OCI-LY1 (cell line): ENCODE measurements at regions not wholly inside any gene's neighbourhood (a gene's known extent, or its start where the extent isn't known, plus 50 kb on each side); places are given as distances from the start of the nearest gene placed in this dataset.

Source experiments
- EZH2 ChIP-seq: fragments of 200-600 bp; sonication (generic), shearing (Covaris generic); IDR thresholded peaks from 2 replicates; pipeline ENCODE4 v1.8.0; 2017; ENCODE audit warnings: borderline replicate concordance, mixed run types, mild to moderate bottlenecking, antibody characterized with exemption, low read length, moderate library complexity, mixed read lengths
- TF ChIP-seq, protein P1 (sequence below): fragments of 200-600 bp; sonication (generic), shearing (Covaris generic); IDR thresholded peaks from 2 replicates; pipeline ENCODE4 v1.5.1; 2017; ENCODE audit warnings: mild to moderate bottlenecking, antibody characterized with exemption, low read length, moderate library complexity, mixed read lengths

DNA sequence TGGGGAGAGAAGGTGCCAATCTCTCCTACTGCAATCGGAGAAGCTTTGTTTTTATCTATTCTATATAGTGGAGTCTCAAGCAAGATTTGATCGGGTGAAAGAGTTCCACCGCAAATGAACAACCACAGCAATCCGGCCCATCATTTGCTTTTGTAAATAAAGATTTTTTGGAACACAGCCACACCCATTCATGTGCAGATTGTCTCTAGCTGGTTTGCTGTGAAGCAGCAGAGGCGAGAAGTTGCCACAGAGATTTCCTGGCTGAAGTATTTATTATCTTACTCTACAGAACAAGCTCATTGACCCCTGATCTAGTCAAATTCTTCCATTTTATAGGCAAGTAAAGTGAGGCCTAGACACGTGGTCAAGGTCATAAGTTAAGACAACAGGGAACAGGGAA is 195.5 kb upstream of the TNRC6C start:
- TF ChIP-seq EZH2 = no peak
- TF ChIP-seq, protein P1, sequence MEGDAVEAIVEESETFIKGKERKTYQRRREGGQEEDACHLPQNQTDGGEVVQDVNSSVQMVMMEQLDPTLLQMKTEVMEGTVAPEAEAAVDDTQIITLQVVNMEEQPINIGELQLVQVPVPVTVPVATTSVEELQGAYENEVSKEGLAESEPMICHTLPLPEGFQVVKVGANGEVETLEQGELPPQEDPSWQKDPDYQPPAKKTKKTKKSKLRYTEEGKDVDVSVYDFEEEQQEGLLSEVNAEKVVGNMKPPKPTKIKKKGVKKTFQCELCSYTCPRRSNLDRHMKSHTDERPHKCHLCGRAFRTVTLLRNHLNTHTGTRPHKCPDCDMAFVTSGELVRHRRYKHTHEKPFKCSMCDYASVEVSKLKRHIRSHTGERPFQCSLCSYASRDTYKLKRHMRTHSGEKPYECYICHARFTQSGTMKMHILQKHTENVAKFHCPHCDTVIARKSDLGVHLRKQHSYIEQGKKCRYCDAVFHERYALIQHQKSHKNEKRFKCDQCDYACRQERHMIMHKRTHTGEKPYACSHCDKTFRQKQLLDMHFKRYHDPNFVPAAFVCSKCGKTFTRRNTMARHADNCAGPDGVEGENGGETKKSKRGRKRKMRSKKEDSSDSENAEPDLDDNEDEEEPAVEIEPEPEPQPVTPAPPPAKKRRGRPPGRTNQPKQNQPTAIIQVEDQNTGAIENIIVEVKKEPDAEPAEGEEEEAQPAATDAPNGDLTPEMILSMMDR = no peak
